CD14-positive monocyte (primary cell): ENCODE measurements at regions not wholly inside any gene's neighbourhood (a gene's known extent, or its start where the extent isn't known, plus 50 kb on each side); places are given as distances from the start of the nearest gene placed in this dataset.

Experiments used
- DNase-seq, 3 donors: peaks; one replicate each; pipeline ENCODE4 v3.0.0-alpha.2; 2011 to 2022
- H2AFZ ChIP-seq: 2 replicates; pipeline ENCODE4 v1.6.0; 2012; ENCODE audit warnings: mild to moderate bottlenecking, low read depth, low read length, inconsistent platforms; ENCODE audit not compliant: insufficient read depth, poor library complexity, severe bottlenecking
- H3K27ac ChIP-seq, 2 donors: 1 replicate in 1 of 2; 2 replicates in 1 of 2; pipeline ENCODE4 v1.5.1; 2012 to 2013; ENCODE audit warnings: low read length in 2 of 2, control low read depth in 1 of 2, inconsistent platforms in 1 of 2, low read depth in 1 of 2, mild to moderate bottlenecking in 1 of 2
- H3K27me3 ChIP-seq, 2 donors: one replicate each; pipeline versions ENCODE4 v1.6.0 to v1.6.1; 2011 to 2013; ENCODE audit warnings: low read length in 2 of 2; ENCODE audit not compliant: control insufficient read depth in 2 of 2, insufficient read depth in 2 of 2
- H3K36me3 ChIP-seq, 2 donors: replicated peaks in 1 of 2; 1 replicate in 1 of 2; 2 replicates in 1 of 2; pipeline versions ENCODE4 v1.5.1 to v1.6.1; 2012 to 2013; ENCODE audit warnings: low read length in 2 of 2, control low read depth in 1 of 2, inconsistent platforms in 1 of 2, mild to moderate bottlenecking in 1 of 2; ENCODE audit not compliant: insufficient read depth in 2 of 2, control insufficient read depth in 1 of 2
- H3K4me1 ChIP-seq, 2 donors: 1 replicate in 1 of 2; 2 replicates in 1 of 2; pipeline versions ENCODE4 v1.5.1 to v1.6.1; 2012 to 2013; ENCODE audit warnings: low read length in 2 of 2, control low read depth in 1 of 2, inconsistent platforms in 1 of 2, mild to moderate bottlenecking in 1 of 2, moderate library complexity in 1 of 2; ENCODE audit not compliant: insufficient read depth in 2 of 2, control insufficient read depth in 1 of 2
- H3K4me2 ChIP-seq: replicated peaks from 2 replicates; pipeline ENCODE3; 2012; ENCODE audit warnings: low read length, moderate library complexity, mild to moderate bottlenecking; ENCODE audit not compliant: poor library complexity, severe bottlenecking; ENCODE audit errors: extremely low read depth
- H3K4me3 ChIP-seq, 3 experiments: fragments of 200-600 bp in 1 of 3; sonication (generic) in 1 of 3; replicated peaks in 1 of 3; 1 replicate in 2 of 3; 2 replicates in 1 of 3; pipeline ENCODE4 v1.5.1; 2011 to 2013; ENCODE audit warnings: low read length in 3 of 3, mild to moderate bottlenecking in 3 of 3, control low read depth in 2 of 3, low read depth in 2 of 3, inconsistent platforms in 1 of 3, moderate library complexity in 1 of 3
- H3K79me2 ChIP-seq: 2 replicates; pipeline ENCODE4 v1.6.0; 2012; ENCODE audit warnings: mild to moderate bottlenecking, control low read depth, inconsistent platforms, low read length, moderate library complexity; ENCODE audit not compliant: insufficient read depth
- H3K9ac ChIP-seq: 2 replicates; pipeline ENCODE4 v1.6.0; 2017; ENCODE audit warnings: low read length, mild to moderate bottlenecking; ENCODE audit not compliant: insufficient read depth, poor library complexity, severe bottlenecking
- H3K9me3 ChIP-seq, 2 donors: replicated peaks in 1 of 2; 1 replicate in 1 of 2; 2 replicates in 1 of 2; pipeline versions ENCODE4 v1.5.1 to v1.6.1; 2012 to 2013; ENCODE audit warnings: low read length in 2 of 2, control low read depth in 1 of 2; ENCODE audit not compliant: control insufficient read depth in 1 of 2, insufficient read depth in 1 of 2
- H4K20me1 ChIP-seq: 2 replicates; pipeline ENCODE4 v1.6.0; 2012; ENCODE audit warnings: mild to moderate bottlenecking, low read length, control low read depth, moderate library complexity; ENCODE audit not compliant: insufficient read depth
- H3K27ac Mint-ChIP-seq, 7 donors: one replicate each; pipeline ENCODE4 v1.8.0; 2020; ENCODE audit warnings: mild to moderate bottlenecking in 7 of 7, mixed read lengths in 7 of 7, moderate library complexity in 6 of 7, inconsistent platforms in 2 of 7
- H3K27me3 Mint-ChIP-seq, 3 donors: one replicate each; pipeline ENCODE4 v1.8.0; 2021 to 2022; ENCODE audit warnings: low read depth in 3 of 3, mild to moderate bottlenecking in 3 of 3, mixed read lengths in 3 of 3, moderate library complexity in 3 of 3, inconsistent platforms in 1 of 3
- H3K36me3 Mint-ChIP-seq, 2 donors: one replicate each; pipeline ENCODE4 v1.8.0; 2020; ENCODE audit warnings: mixed read lengths in 2 of 2, inconsistent platforms in 1 of 2, mild to moderate bottlenecking in 1 of 2
- H3K4me1 Mint-ChIP-seq: one replicate; pipeline ENCODE4 v1.8.0; 2020; ENCODE audit warnings: mild to moderate bottlenecking, mixed read lengths
- H3K4me3 Mint-ChIP-seq, 2 donors: one replicate each; pipeline ENCODE4 v1.8.0; 2020; ENCODE audit warnings: mild to moderate bottlenecking in 2 of 2, mixed read lengths in 2 of 2, moderate library complexity in 1 of 2
- H3K9me3 Mint-ChIP-seq, 7 donors: one replicate each; pipeline ENCODE4 v1.8.0; 2020 to 2022; ENCODE audit warnings: mixed read lengths in 7 of 7, mild to moderate bottlenecking in 6 of 7, moderate library complexity in 6 of 7, inconsistent platforms in 2 of 7
- CTCF ChIP-seq: fragments of 200-600 bp; IDR thresholded peaks from one replicate; pipeline ENCODE4 v1.8.0; 2022; ENCODE audit warnings: antibody characterized with exemption, mild to moderate bottlenecking
- WGBS: methylation state at CpG from one replicate; pipeline ENCODE4 v1.1.5; 2013; ENCODE audit warnings: missing lambda C conversion rate; ENCODE audit not compliant: insufficient coverage; 5-methylcytosine and 5-hydroxymethylcytosine counted together
- intact Hi-C, 2 donors: fragments of 100-400 bp; cut with micrococcal nuclease; formaldehyde crosslinking; loops; one replicate each; pipeline versions ENCODE4 v1.15.0 to v1.15.1; 2023

- peaks cover 0 to 2% (median 0%) of the 10 kb centered on the region in 7 donors for H3K9me3 Mint-ChIP-seq
- WGBS = no CpG with 5 or more reads among the region's 3 CpGs
These were observed 105.9 kb upstream of the GNAI1 start for GRCh38 chr7:80028717-80029116.

GRCh38 chr7:80027611-80028173 is 106.9 kb upstream of the GNAI1 start:
- Histone ChIP-seq H3K36me3 (no peaks in the 10 kb centered on the region), H3K4me2 (no peak overlapping the region), H3K27me3 (no peaks in the 10 kb centered on the region), H3K4me1 (no peaks in the 10 kb centered on the region), H3K79me2 (no peaks in the 10 kb centered on the region), H3K27ac (no peak overlapping the region), H3K9ac (no peak overlapping the region), H2AFZ (no peak overlapping the region), H3K4me3 (no peak overlapping the region), H3K9me3 (no peaks in the 10 kb centered on the region), H4K20me1 (no peaks in the 10 kb centered on the region)
- WGBS = no CpG with 5 or more reads among the region's 4 CpGs
- Mint-ChIP-seq H3K36me3 (no peaks in the 10 kb centered on the region), H3K4me3 (no peak overlapping the region), H3K9me3 (peaks cover 0 to 5% (median 1%) of the 10 kb centered on the region in 7 donors), H3K27ac (no peak overlapping the region), H3K27me3 (peaks cover 0 to 3% (median 0%) of the 10 kb centered on the region in 3 donors), H3K4me1 (no peaks in the 10 kb centered on the region)
- no peak for DNase-seq
- intact Hi-C loops = loop anchor here in 1 of 2 donors (10.0 kb wide), 1 partner anchor 2003 kb away; no protein-coding TSS in a partner anchor
- TF ChIP-seq CTCF = no peak

More at GRCh38 chr7:80028717-80029116, 105.9 kb upstream of the GNAI1 start:
- H3K27ac ChIP-seq = no peak overlapping the region
- no peaks in the 10 kb centered on the region for H3K9me3 ChIP-seq
- intact Hi-C loops = loop anchor here in 1 of 2 donors (10.0 kb wide), 1 partner anchor 2004 kb away; no protein-coding TSS in a partner anchor
- H3K4me3 ChIP-seq = no peak overlapping the region
- no peak overlapping the region for H3K4me2 ChIP-seq
- Mint-ChIP-seq H3K27me3 (peaks cover 0 to 3% (median 0%) of the 10 kb centered on the region in 3 donors), H3K4me3 (no peak overlapping the region), H3K27ac (no peak overlapping the region), H3K36me3 (no peaks in the 10 kb centered on the region), H3K4me1 (no peaks in the 10 kb centered on the region)
- no peak for DNase-seq
- H3K27me3 ChIP-seq = no peaks in the 10 kb centered on the region
- TF ChIP-seq CTCF = no peak
- H4K20me1 ChIP-seq = no peaks in the 10 kb centered on the region
- H2AFZ ChIP-seq = no peak overlapping the region
- H3K4me1 ChIP-seq = no peaks in the 10 kb centered on the region
- no peaks in the 10 kb centered on the region for H3K36me3 ChIP-seq
- H3K79me2 ChIP-seq = no peaks in the 10 kb centered on the region
- H3K9ac ChIP-seq = no peak overlapping the region
